ENCODE measurements at regions not wholly inside any gene's neighbourhood (a gene's known extent, or its start where the extent isn't known, plus 50 kb on each side); places are given as distances from the start of the nearest gene placed in this dataset.
A peak's percentile ranks its signal among the peaks of the same experiment; 100 is the strongest.
"Not testable (repeated sequence)": the region's sequence is repeated elsewhere in the genome, so short reads cannot be mapped to it uniquely, and the experiment has no call there.

- no peak for TF ChIP-seq CTCF (IDR thresholded peaks at IDR 0.05; ENCODE audit: insufficient read depth, low read depth, low read length)
- no peak overlapping the region for H3K4me3 ChIP-seq (ENCODE audit: low read depth, low read length)
- no peak for DNase-seq (ENCODE audit: low read depth)
These were observed 70.7 kb downstream of the CHRD start for GRCh38 chr3:184450547-184450946.

GRCh38 chr3:184453296-184453695 is 73.4 kb downstream of the CHRD start:
- DNase-seq (ENCODE audit: low read depth) = no peak
- no peak for TF ChIP-seq CTCF (IDR thresholded peaks at IDR 0.05; ENCODE audit: insufficient read depth, low read depth, low read length)
- H3K4me3 ChIP-seq (ENCODE audit: low read depth, low read length) = no peak overlapping the region

- no peak overlapping the region for H3K4me3 ChIP-seq (ENCODE audit: low read depth, low read length)
- no peak for DNase-seq (ENCODE audit: low read depth)
- TF ChIP-seq CTCF (IDR thresholded peaks at IDR 0.05; ENCODE audit: insufficient read depth, low read depth, low read length) = no peak
These were observed 76.1 kb downstream of the CHRD start for GRCh38 chr3:184455991-184456390.

GRCh38 chr3:184456476-184456875 is 76.6 kb downstream of the CHRD start:
- DNase-seq (ENCODE audit: low read depth) = no peak
- no peak overlapping the region for H3K4me3 ChIP-seq (ENCODE audit: low read depth, low read length)
- TF ChIP-seq CTCF (IDR thresholded peaks at IDR 0.05; ENCODE audit: insufficient read depth, low read depth, low read length) = no peak

- no peak overlapping the region for H3K4me3 ChIP-seq (ENCODE audit: low read depth, low read length)
- DNase-seq (ENCODE audit: low read depth) = no peak
- TF ChIP-seq CTCF (IDR thresholded peaks at IDR 0.05; ENCODE audit: insufficient read depth, low read depth, low read length) = no peak
These were observed 77.5 kb downstream of the CHRD start for GRCh38 chr3:184457329-184457728.

- H3K4me3 ChIP-seq (ENCODE audit: low read depth, low read length); DNase-seq (ENCODE audit: low read depth): not testable (repeated sequence)
These were observed 78.0 kb downstream of the CHRD start for GRCh38 chr3:184457784-184458377.

- peak; percentile 8 for DNase-seq (ENCODE audit: low read depth)
- H3K4me3 ChIP-seq (ENCODE audit: low read depth, low read length) = no peak overlapping the region
- TF ChIP-seq CTCF (IDR thresholded peaks at IDR 0.05; ENCODE audit: insufficient read depth, low read depth, low read length) = no peak
These were observed 79.5 kb downstream of the CHRD start for GRCh38 chr3:184459355-184459754.

All from fibroblast of villous mesenchyme (primary cell).